HPDE6-E6E7 (cell line): ENCODE measurements at regions not wholly inside any gene's neighbourhood (a gene's known extent, or its start where the extent isn't known, plus 50 kb on each side); places are given as distances from the start of the nearest gene placed in this dataset.
"Not testable (repeated sequence)": the region's sequence is repeated elsewhere in the genome, so short reads cannot be mapped to it uniquely, and the experiment has no call there.

Source experiments
- DNase-seq: peaks from one replicate; pipeline ENCODE4 v3.0.0; 2011; ENCODE audit warnings: missing footprints; ENCODE audit errors: extremely low spot score

DNA sequence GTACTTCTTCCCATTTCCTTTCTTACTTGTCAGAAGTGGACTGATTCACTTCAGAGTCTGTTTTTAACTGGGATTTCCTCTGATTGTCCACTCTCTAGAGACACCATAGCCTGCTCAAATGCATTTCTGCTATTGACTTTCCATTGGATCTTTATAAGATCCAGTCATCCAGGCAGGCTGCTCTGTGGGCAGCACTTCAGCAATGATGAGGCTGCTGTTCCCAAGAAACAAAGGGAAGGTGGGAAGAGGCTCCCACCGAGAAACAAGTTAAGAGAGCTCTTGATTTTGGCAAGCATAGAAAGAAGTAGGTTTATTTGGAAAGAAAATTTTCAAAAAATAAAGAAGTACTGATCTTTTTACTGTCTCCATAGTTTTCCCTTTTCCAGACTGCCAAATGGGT, 125.8 kb upstream of the STARD13 start:
- no peak for DNase-seq

DNA sequence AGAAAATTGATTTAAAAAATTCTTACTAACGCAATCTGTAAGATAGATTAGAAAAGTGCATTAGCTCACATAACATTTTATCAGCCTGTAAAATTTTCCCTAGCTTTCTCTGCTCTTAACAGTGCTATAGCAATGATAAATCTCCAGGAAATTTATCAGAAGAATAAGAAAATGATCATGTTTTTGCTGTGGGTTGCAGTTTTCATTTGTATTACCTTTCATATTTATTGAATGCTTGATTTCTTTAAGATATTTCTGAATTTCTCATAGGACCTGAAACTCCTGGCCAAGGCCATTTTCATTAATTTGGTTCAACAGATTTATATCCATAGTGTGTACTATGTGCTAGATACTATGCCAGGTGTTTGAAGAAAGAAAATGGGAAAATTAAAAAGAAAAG, 130.3 kb upstream of the STARD13 start:
- no peak for DNase-seq

DNA sequence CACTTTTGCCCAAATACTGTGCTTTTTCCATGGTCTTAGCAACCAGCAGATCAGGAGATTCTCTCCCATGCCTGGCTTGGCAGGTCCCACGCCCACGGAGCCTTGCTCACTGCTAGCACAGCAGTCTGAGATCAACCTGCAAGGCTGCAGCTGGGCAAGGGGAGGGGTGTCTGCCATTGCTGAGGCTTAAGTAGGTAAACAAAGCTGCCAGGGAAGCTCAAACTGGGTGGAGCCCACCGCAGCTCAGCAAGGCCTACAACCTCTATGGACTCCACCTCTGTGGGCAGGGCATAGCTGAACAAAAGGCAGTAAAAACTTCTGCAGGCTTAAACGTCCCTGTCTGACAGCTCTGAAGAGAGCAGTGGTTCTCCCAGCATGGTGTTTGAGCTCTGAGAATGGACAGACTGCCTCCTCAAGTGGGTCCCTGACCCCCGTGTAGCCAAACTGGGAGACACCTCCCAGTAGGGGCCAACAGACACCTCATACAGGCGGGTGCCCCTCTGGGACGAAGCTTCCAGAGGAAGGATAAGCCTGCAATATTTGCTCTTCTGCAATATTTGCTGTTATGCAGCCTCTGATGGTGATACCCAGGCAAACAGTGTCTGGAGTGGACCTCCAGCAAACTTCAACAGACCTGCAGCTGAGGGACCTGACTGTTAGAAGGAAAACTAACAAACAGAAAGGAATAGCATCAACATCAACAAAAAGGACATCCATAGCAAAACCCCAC, 132.8 kb upstream of the STARD13 start:
- not testable (repeated sequence) for DNase-seq

DNA sequence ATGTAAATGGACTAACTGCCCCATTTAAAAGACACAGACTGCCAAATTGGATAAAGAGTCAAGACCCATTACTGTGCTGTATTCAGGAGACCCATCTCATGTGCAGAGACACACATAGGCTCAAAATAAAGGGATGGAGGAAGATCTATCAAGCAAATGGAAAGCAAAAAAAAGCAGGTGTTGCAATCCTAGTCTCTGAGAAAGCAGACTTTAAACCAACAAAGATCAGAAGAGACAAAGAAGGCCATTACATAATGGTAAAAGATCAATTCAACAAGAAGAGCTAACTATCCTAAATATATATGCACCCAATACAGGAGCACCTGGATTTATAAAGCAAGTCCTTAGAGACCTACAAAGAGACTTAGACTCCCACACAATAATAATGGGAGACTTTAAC, 134.6 kb upstream of the STARD13 start:
- DNase-seq: not testable (repeated sequence)

DNA sequence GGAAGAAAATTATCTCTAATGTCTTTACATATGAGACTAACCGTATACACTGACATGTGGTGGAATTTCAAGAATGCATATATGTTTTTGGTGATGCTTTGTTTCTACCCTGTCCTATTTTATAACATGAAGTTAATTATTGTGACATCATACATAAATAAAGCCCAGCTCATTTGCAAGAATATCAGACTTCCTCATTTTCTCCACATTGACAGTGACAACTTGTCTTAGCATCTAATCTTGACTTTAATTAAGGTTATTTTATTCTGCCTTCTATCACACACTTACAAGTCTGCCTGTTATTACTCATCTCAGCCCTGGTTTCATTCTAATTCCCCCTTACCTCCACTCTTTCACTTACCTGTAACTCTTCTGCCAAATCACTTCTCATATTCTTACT, 140.6 kb upstream of the STARD13 start:
- DNase-seq: no peak

DNA sequence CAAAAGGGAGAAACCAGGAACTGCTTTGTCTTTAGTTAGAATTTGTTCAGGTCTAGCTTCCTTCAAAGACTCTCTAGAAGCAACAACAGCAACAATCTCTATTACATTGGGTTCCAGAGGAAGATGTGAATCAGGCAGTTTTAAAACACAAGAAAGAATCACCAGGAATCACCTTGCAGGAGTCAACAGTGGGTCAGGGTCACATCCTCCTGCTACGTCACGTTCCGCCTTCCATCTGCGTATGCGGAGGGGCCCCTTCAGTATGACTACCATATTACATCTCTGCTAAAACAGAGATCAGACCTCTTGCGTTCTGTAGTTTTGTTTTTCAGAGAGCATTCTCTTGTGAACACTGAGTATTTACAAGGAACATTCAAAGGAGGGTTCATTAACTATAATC, 147.8 kb upstream of the STARD13 start:
- no peak for DNase-seq

DNA sequence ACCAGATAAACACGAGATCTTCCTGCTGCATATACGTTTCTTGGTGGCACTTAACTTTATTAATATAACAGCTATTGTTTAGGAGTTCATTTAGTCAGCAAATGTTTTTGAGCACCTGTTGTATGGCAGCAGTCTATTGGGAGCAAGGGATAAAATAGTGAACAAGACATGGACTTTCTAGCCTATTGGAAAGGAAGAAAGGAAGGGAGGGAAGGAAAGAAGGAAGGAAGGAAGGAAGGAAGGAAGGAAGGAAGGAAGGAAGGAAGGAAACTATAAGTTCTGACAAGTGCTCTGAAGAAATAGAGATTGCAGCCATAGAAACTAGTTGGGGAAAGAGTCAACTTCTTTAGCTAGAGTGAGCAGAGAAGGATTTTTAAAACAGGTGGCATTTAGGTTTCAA, 149.1 kb upstream of the STARD13 start:
- DNase-seq: no peak

DNA sequence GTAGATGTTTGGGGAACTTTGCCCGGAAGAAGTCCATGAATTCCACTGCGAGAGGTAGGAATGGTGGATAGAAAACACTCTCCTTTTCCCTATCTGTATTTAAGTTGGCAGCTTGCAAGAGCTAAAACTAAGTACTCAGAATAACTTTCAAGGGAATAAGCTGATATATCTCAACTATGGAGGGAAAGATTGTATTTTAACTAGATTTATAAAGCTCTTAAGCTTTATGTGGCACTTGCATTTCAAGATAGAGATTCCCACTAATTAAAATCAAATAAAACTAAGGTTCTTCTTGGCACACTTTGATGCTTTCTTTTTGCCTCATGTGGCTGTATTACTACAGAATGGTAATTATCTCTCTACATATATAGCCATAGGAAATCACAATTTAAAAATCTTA, 149.7 kb upstream of the STARD13 start:
- no peak for DNase-seq

DNA sequence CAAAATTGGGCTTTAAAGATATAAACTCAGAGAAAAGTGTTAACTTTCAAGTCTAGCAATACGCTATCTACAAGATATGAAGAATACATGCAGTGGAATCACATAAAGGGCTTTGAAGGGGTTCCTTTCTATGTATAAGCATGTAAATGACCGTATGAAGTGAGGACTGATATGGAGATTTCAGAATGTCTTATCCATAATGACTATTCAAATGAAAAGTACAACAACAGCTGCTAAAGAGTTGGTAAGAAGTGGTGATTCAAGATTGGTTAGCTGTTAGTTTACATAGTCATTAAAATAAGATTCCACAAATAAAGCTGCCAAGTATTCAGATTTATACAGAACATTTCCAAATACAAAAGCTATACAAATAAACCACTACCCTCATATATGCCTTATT, 153.4 kb upstream of the STARD13 start:
- no peak for DNase-seq

DNA sequence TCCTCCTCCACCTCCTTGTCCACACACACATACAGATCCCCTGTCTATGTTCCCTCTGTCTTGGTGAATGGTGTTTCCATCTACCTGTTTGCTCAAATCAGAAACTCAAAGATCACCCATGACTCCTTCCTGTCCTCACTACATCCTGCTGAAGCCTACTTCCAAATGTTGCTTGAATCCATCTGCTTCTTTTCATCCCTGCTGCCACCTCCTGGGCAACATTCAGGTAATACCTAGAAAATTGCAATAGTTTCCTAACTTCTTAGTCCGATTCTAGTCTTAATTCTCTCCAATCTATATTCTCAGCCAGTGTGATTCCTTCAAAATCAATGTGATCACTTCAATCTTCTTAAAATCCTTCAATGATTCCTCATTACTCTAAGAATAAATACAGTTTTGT, 155.5 kb upstream of the STARD13 start:
- DNase-seq: peak; percentile 2

DNA sequence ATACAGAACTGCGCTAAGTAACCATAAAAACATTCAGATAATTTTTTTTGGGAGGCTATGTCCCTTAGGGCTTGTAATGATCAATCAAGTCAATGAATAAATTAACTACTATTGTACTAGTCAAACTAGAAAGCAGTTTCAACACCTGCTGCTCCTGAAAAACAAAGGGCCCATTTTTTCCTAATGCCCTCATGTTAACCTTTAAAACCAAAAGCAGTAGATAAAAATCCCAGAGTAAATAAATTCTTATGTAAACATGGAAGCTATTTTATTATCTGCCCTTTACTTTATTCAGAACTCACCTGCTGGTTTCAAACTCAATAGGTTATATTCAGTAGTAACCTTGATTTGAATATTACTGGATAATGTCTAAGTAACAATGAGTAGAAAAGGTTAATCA, 159.5 kb upstream of the STARD13 start:
- DNase-seq: no peak

DNA sequence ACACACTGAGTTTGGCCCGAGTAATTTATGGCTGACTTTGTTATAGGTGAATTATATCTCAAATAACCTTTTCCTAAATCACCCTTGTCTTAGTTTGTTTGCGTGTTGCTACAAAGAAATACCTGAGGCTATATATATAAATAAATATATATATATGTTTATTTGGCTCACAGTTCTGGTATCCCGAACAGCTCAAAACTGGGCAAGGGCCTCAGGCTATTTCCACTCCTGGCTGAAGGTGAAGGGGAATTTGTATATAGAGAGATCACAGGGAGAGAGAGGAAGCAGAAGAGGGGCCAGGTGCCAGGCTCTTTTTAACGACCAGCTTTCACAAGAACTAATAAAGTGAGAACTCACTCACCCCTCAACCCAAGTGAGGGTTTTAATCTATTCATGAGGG, 159.9 kb upstream of the STARD13 start:
- no peak for DNase-seq

DNA sequence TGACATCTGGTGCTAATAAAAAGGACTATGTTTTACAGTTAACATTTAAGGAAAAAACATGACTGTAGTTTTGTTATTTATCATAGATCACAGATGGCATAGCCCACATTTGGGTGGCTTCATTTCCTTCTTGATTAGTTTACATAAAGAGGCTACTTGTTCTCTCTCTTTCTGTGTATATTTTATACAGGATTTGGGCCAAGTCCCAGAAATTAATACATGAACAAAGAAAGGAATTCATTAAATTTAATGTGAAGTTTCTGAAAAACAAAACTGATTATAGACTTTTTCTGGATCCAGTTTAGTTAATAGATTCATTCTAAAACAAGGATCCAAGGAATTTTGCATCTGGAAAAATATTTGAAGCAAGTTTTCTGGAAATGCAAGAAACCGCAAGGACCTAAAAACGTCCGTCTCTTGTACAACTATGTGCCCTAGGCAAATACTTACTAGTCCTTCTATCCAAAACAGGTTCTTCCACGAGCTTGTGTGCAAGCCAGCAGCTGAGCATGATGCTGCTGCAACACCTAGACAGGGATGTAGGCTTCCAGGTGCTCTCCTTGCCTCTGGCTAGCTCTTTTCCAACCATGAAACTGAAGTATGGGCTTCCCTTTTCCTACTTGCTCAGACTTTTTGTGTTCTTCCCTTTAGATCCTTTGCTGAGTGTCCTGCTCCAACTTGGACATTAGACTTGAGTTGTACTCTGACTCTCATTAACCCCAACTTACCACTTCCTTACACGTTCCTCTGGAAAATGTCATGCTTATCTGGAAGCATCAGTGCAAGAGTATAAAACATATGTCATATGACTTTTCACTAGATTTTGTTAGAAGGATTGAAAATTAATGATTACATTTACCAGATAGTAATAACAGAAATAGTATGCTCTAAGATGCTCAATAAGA, 161.5 kb upstream of the STARD13 start:
- DNase-seq: no peak

DNA sequence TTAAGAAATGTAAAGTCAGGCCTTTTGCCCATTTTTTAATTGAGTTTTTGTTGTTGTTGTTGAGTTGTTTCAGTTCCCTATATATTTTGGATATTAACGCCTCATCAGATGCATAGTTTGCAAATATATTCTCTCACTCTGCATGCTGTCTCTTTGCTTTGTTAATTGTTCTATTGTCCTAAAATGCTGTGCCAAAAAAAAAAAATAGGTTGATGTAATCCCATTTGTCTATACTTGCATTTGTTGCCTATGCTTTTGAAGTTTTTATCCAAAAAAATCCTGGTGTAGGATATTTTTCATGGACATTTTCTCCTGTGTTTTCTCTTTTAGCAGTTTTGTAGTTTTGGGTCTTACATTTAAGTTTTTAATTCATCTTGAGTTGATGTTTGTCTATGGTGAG, 163.3 kb upstream of the STARD13 start:
- no peak for DNase-seq

DNA sequence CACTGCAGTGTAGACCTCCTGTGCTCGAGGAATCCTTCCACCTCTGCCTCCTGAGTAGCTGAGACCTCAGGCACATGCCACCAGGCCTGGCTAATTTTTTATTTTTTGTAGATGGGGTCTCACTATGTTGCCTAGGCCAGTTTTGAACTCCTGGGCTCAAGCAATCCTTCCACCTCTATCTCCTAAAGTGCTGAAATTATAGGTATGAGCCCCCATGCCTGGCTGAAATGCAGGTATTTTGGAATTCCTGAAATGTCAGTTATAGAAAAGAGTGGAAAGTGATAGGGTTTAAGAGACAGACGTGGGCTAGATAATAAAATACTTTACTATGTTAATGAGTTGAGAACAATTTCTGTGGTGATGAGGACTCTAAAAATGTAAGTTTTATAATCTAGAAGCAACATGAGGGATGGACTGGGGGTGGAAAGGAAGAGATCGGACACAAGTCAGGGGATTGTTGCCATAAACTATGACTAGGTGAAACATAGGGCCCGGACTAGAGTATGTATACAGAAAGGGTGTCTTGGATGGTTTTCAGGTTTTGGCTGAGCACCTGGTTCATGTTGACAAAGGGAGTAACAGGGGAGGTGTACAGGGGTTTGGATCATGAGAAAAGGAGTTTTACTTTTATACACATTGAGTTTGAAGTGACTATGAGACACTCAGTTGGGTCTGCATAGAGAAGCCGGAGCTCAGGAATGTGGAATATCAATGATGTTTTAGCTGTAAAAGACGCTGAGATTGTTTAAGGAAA, 165.6 kb upstream of the STARD13 start:
- no peak for DNase-seq

DNA sequence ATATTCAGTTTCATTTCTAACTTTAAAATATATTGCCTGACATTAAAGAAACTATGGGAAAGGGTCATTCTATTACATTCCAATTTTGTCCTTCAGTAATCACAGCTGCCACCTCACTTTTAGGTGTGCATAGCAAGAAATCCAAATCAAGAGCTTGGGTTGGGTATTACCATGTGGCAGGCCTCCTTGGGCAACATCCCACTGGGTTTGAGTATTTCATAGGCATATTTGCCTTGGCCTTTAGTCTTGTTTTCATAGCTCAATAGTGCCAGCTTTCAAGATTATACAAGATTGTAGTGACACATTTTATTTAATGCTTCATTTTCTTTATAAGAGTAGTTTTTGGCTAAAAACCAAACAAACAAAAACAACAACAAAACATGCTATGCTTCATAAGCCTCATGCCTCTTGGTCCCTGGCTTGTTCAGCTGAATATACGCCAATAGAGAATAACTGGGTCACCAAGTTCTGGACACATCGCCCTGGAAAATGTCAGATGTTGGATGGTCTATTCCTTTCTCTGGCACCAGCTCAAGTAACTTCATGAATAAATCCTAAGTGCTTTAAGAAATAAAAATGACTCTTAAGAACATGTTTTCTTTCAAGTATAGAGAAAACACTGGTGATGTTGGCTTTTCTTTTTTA, 167.4 kb upstream of the STARD13 start:
- DNase-seq: no peak

DNA sequence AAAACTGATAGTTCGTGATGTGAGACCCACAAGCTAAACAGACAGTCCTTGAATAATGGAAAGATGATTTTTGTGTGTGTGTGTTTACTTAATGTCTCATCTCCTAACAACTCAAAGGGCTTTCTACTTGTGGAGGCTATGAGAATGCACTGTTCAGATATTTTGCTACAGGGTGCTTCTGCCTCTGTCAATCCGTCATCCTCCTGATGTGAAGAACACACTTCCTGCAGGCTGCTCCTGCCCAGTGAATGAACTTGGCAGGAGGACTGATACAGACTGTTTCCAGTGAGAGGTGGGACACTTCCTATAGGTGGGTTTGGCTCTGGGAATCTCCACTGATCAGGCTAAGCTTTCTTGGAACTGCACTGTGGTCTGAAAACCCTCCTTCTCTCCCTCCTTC, 168.4 kb upstream of the STARD13 start:
- no peak for DNase-seq

DNA sequence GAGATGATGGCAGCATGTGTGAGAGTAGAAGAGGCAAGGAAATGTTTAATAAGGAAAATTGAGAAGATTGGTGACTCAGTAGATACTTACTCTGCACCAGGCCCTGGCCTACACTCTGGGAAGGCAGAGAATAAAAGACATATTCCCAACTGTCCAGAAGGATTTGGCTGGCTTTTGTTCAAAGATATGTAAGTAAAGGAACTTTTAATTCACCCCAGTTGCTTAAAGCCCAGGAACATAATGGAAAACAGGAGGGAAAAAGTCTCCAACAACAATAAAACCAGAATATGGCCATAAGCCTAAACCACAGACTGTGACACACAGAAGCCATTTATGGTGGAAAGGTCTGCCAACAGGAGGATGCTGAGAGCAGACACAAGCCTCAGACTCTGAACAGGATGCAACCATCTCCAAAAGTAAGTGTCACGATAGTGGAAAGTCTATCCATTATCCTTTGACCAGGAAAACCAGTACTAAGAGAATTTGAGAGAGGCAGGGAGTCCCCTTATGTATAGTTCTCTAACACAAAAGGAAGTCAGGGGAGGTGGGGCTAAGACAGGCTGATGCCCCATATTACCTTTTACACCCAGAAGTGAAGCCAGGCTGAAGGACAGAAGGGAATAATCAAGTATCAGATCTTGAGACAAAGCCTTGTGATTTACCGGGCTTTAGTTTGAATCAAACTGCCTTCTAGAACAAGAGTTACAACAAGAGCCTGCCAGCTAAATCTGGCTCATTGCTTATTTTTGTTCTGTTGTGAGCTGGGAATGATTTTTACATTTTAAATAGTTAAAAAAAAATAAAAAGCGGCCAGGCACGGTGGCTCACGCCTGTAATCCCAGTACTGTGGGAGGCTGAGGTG, 169.5 kb upstream of the STARD13 start:
- no peak for DNase-seq

DNA sequence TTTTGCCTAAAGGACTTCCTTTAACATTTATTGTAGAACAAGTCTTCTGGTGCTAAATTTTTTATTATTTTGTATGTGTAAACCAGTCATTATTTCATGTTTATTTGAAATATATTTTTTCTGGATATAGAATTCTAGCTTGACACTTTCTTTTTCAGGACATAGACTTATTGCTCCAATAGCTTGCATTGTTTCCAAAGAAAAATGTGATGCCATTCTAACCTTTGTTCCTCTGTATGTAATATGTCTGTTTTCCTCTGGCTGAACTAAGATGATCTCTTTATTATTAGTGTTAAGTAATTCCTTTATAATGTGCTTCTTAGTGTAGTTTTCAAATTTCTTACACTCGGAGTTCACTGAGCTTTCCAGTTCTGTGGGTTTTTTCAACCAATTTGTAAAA, 174.1 kb upstream of the STARD13 start:
- DNase-seq: no peak

DNA sequence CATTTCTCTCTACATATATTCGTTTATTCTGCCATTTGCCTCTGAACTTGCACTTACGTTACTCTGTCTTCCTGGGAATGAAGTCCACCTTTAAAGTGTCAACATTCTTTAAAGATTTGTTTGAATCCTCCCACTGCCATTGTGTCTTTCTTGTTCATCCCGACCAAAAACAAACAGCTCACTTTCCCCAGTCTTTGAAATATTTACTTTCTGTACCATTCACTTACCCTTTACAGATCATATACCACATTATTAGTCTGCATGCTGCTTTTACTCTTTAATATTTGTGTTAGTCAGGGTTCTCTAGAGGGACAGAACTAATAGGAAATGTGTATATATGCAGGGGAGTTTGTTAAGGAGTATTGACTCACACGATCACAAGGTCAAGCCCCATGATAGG, 176.6 kb upstream of the STARD13 start:
- DNase-seq: no peak

DNA sequence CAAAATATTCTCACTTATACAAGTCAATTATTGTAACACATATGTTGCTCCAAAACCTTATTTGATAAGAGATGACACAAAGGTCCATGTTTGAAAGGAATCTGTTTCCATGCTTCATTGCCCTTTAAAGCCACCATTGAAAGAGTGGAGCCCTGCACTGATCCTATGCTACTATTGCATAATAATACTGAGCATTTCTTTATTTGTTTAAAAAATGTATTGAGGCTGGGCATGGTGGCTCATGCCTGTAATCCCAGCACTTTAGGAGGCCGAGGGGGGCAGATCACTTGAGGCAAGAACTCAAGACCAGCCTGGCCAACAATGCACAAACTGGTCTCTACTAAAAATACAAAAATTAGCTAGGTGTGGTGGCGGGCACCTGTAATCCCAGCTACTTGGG, 178.8 kb upstream of the STARD13 start:
- no peak for DNase-seq
